HepG2 (cell line): ENCODE measurements at regions not wholly inside any gene's neighbourhood (a gene's known extent, or its start where the extent isn't known, plus 50 kb on each side); places are given as distances from the start of the nearest gene placed in this dataset.

Experiments
- ATAC-seq: fragments of 200-7000 bp; cut with Tn5 transposase; 3 replicates; pipeline ENCODE4 v1.9.1; 2020; ENCODE audit warnings: mild to moderate bottlenecking, moderate library complexity
- BruUV-seq: library from RNA; stranded (reverse); fragments of 400-500 nt; replicated peaks from 2 replicates; lab custom pipeline; 2021; lab: Mats Ljungman, UMichigan
- CTCF ChIA-PET: fragments of 300-600 bp; formaldehyde crosslinking; extraction: SDS; loops from one replicate; lab custom pipeline; 2021; ENCODE audit warnings: low total read pairs, inconsistent platforms, low intra/inter-chr PET ratio; lab: Yijun Ruan, JAX
- POLR2A ChIA-PET: fragments of 350-600 bp; sonication (Branson Sonifier 250); formaldehyde crosslinking; loops from one replicate; lab custom pipeline; 2020; ENCODE audit warnings: antibody characterized with exemption, inconsistent platforms; lab: Yijun Ruan, JAX
- DNase-seq: peaks from one replicate; pipeline ENCODE4 v3.0.0-alpha.2; 2015; ENCODE audit warnings: low spot score
- FAIRE-seq: peaks from 3 replicates; lab custom pipeline; 2011; peaks lifted over from hg19 to GRCh38; lab: Jason Lieb, UNC
- H2AFZ ChIP-seq: one replicate; pipeline ENCODE4 v1.6.1; 2011; ENCODE audit warnings: low read length, inconsistent platforms
- H3K27ac ChIP-seq: fragments of 300-600 bp; 3 replicates; pipeline ENCODE4 v1.8.0; 2011; ENCODE audit warnings: mixed run types, mild to moderate bottlenecking, mixed read lengths, low read length, inconsistent platforms; ENCODE audit not compliant: insufficient read depth; ENCODE audit errors: extremely low read length
- H3K27me3 ChIP-seq, 2 experiments: fragments of 200-600 bp in 1 of 2; 2 replicates in 1 of 2; 3 replicates in 1 of 2; pipeline versions ENCODE4 v1.6.0 to v1.8.0; 2011; ENCODE audit warnings: low read length in 2 of 2, mild to moderate bottlenecking in 2 of 2, moderate library complexity in 2 of 2, inconsistent platforms in 1 of 2; ENCODE audit not compliant: insufficient read depth in 2 of 2, control insufficient read depth in 1 of 2
- H3K36me3 ChIP-seq, 2 experiments: fragments of 200-600 bp in 1 of 2; replicated peaks in 1 of 2; 2 replicates in 1 of 2; 3 replicates in 1 of 2; pipeline versions ENCODE4 v1.5.1 to v1.8.0; 2011; ENCODE audit warnings: low read length in 2 of 2, inconsistent platforms in 1 of 2; ENCODE audit not compliant: insufficient read depth in 2 of 2, control insufficient read depth in 1 of 2
- H3K4me1 ChIP-seq: 2 replicates; pipeline ENCODE4 v1.5.1; 2012; ENCODE audit warnings: low read length, inconsistent platforms; ENCODE audit not compliant: insufficient read depth
- H3K4me2 ChIP-seq: 2 replicates; pipeline ENCODE4 v1.6.0; 2011; ENCODE audit warnings: low read depth, low read length, inconsistent platforms
- H3K4me3 ChIP-seq, 3 experiments: fragments of 200-600 bp in 1 of 3; sonication (generic), shearing (Covaris generic) in 1 of 3; replicated peaks in 1 of 3; 2 replicates each; pipeline ENCODE4 v1.5.1; 2011 to 2016; ENCODE audit warnings: low read length in 3 of 3, inconsistent platforms in 2 of 3, low read depth in 2 of 3, mild to moderate bottlenecking in 2 of 3, control low read depth in 1 of 3, mixed read lengths in 1 of 3; ENCODE audit not compliant: insufficient read depth in 1 of 3
- H3K79me2 ChIP-seq: one replicate; pipeline ENCODE4 v1.6.1; 2011; ENCODE audit warnings: low read length, inconsistent platforms; ENCODE audit not compliant: insufficient read depth
- H3K9ac ChIP-seq: 2 replicates; pipeline ENCODE4 v1.6.0; 2011; ENCODE audit warnings: mild to moderate bottlenecking, low read depth, low read length, inconsistent platforms; ENCODE audit not compliant: insufficient read depth
- H3K9me3 ChIP-seq: 2 replicates; pipeline ENCODE4 v1.5.1; 2012; ENCODE audit warnings: mild to moderate bottlenecking, low read length
- H4K20me1 ChIP-seq: 2 replicates; pipeline ENCODE4 v1.6.0; 2011; ENCODE audit warnings: inconsistent platforms, mild to moderate bottlenecking, low read length, moderate library complexity; ENCODE audit not compliant: insufficient read depth
- FOSL1 ChIP-seq: sonication (generic); formaldehyde crosslinking; IDR thresholded peaks from 2 replicates; pipeline ENCODE4 v1.9.0; 2021; ENCODE audit warnings: missing genetic modification reagents, borderline replicate concordance
- FOXP4 ChIP-seq: sonication (generic); formaldehyde crosslinking; IDR thresholded peaks from 2 replicates; pipeline ENCODE4 v1.4.0; 2020; ENCODE audit warnings: missing genetic modification reagents
- NRL ChIP-seq: sonication (generic); formaldehyde crosslinking; IDR thresholded peaks from 2 replicates; pipeline ENCODE4 v1.5.0; 2020; ENCODE audit warnings: missing genetic modification reagents, mild to moderate bottlenecking, moderate library complexity, borderline replicate concordance
- RARG ChIP-seq: sonication (generic); formaldehyde crosslinking; IDR thresholded peaks from 2 replicates; pipeline ENCODE4 v1.4.0; 2020; ENCODE audit warnings: low read depth, mild to moderate bottlenecking, missing genetic modification reagents
- SMARCE1 ChIP-seq: fragments of 450-650 bp; IDR thresholded peaks from 2 replicates; pipeline ENCODE4 v1.6.1; 2017; ENCODE audit warnings: borderline replicate concordance
- TAF15 ChIP-seq: fragments of 200-400 bp; formaldehyde crosslinking; IDR thresholded peaks from one replicate; pipeline ENCODE4 v1.6.1; 2018; ENCODE audit warnings: mild to moderate bottlenecking, low read depth, low read length; ENCODE audit not compliant: poor library complexity, severe bottlenecking
- ZFAT ChIP-seq: sonication (generic); formaldehyde crosslinking; conservative IDR thresholded peaks from 2 replicates; pipeline ENCODE4 v1.8.1; 2023; ENCODE audit warnings: missing genetic modification reagents, inconsistent platforms
- ZNF326 ChIP-seq: sonication (generic); formaldehyde crosslinking; IDR thresholded peaks from 2 replicates; pipeline ENCODE4 v1.4.0; 2020; ENCODE audit warnings: missing genetic modification reagents, borderline replicate concordance
- ZNF776 ChIP-seq: sonication (generic); formaldehyde crosslinking; IDR thresholded peaks from 2 replicates; pipeline ENCODE4 v1.4.0; 2020; ENCODE audit warnings: mild to moderate bottlenecking, missing genetic modification reagents
- ZSCAN29 ChIP-seq: sonication (generic); formaldehyde crosslinking; conservative IDR thresholded peaks from 2 replicates; pipeline ENCODE4 v1.4.0; 2020; ENCODE audit warnings: mild to moderate bottlenecking, missing genetic modification reagents
- WGBS: methylation state at CpG from one replicate; pipeline ENCODE4 v1.1.6; 2017; ENCODE audit warnings: low lambda C conversion rate; 5-methylcytosine and 5-hydroxymethylcytosine counted together
- in situ Hi-C: cut with HindIII; loops from 2 replicates; pipeline ENCODE4 v1.10.0; 2017; ENCODE audit warnings: low pct_unique_long_range_greater_than_20kb; ENCODE audit not compliant: extremely low pct_ligation_motif_present
- intact Hi-C: fragments of 100-400 bp; cut with micrococcal nuclease; formaldehyde crosslinking; loops from one replicate; pipeline ENCODE4 v1.10.0; 2022; ENCODE audit not compliant: unreplicated experiment
- TF ChIP-seq, protein P1 (sequence below): sonication (generic); formaldehyde crosslinking; IDR thresholded peaks from 2 replicates; pipeline ENCODE4 v1.5.0; 2020; ENCODE audit warnings: missing genetic modification reagents
- TF ChIP-seq, protein P2 (sequence below): sonication (generic); formaldehyde crosslinking; IDR thresholded peaks from 2 replicates; pipeline ENCODE4 v1.4.0; 2020; ENCODE audit warnings: mild to moderate bottlenecking, low read depth, missing genetic modification reagents
- TF ChIP-seq, protein P3 (sequence below): sonication (generic); formaldehyde crosslinking; conservative IDR thresholded peaks from 2 replicates; pipeline ENCODE4 v1.8.1; 2023; ENCODE audit warnings: missing genetic modification reagents

DNA sequence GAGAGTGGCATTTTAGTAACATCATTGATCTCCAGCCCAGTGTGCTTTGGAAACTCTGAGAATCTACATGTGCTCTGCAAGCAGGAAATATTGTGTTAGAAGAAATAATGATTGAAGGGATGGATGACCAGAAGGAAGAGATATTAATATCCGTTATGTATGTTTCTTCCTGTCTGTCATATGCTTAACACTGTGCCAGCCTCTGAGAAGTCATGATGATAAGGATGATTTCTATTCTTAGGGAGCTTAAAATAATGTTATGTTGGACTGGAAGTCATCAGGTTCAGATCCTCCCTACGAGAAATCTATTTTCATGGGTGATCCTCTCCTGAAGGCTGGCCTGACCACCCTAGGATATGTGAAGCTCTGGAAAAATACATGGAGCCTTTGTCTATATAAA is 192.4 kb upstream of the GORAB start (continued):
- TF ChIP-seq, protein P1, sequence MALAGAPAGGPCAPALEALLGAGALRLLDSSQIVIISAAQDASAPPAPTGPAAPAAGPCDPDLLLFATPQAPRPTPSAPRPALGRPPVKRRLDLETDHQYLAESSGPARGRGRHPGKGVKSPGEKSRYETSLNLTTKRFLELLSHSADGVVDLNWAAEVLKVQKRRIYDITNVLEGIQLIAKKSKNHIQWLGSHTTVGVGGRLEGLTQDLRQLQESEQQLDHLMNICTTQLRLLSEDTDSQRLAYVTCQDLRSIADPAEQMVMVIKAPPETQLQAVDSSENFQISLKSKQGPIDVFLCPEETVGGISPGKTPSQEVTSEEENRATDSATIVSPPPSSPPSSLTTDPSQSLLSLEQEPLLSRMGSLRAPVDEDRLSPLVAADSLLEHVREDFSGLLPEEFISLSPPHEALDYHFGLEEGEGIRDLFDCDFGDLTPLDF (CRISPR knock-in tag): no peak
- TF ChIP-seq RARG (CRISPR knock-in tag): no peak
- no peak for TF ChIP-seq ZNF326
- TF ChIP-seq ZFAT (CRISPR knock-in tag): no peak
- TF ChIP-seq, protein P2, sequence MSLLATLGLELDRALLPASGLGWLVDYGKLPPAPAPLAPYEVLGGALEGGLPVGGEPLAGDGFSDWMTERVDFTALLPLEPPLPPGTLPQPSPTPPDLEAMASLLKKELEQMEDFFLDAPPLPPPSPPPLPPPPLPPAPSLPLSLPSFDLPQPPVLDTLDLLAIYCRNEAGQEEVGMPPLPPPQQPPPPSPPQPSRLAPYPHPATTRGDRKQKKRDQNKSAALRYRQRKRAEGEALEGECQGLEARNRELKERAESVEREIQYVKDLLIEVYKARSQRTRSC: no peak

- in situ Hi-C loops (no loop called here), intact Hi-C loops (no loop called here)
- no peaks in the 10 kb centered on the region for H4K20me1 ChIP-seq
- WGBS: 5% methylated on average over 2 of the region's 2 CpGs
- no peaks in the 10 kb centered on the region for H3K79me2 ChIP-seq
- FAIRE-seq (no peak), DNase-seq (no peak), ATAC-seq (no peak)
- H3K4me3 ChIP-seq: no peak overlapping the region
- H3K36me3 ChIP-seq: no peaks in the 10 kb centered on the region
- H3K9me3 ChIP-seq: no peaks in the 10 kb centered on the region
- H3K4me2 ChIP-seq: no peak overlapping the region
- TF ChIP-seq FOSL1 (CRISPR knock-in tag): no peak
- TF ChIP-seq SMARCE1: no peak
- TF ChIP-seq TAF15: no peak
- TF ChIP-seq, protein P3, sequence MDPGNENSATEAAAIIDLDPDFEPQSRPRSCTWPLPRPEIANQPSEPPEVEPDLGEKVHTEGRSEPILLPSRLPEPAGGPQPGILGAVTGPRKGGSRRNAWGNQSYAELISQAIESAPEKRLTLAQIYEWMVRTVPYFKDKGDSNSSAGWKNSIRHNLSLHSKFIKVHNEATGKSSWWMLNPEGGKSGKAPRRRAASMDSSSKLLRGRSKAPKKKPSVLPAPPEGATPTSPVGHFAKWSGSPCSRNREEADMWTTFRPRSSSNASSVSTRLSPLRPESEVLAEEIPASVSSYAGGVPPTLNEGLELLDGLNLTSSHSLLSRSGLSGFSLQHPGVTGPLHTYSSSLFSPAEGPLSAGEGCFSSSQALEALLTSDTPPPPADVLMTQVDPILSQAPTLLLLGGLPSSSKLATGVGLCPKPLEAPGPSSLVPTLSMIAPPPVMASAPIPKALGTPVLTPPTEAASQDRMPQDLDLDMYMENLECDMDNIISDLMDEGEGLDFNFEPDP: no peak
- TF ChIP-seq FOXP4 (CRISPR knock-in tag): no peak
- no peak for TF ChIP-seq NRL (CRISPR knock-in tag)
- no peak for TF ChIP-seq ZSCAN29
- TF ChIP-seq ZNF776 (CRISPR knock-in tag): no peak
- no TSS peak for BruUV-seq
- CTCF ChIA-PET: no interaction called here
- POLR2A ChIA-PET: no interaction called here
- no peak overlapping the region for H3K9ac ChIP-seq
- H2AFZ ChIP-seq: no peak overlapping the region
- H3K27ac ChIP-seq: no peak overlapping the region
- H3K27me3 ChIP-seq: no peaks in the 10 kb centered on the region
- H3K4me1 ChIP-seq: no peaks in the 10 kb centered on the region
Measured at GRCh38 chr1:170340308-170340707, 191.7 kb upstream of the GORAB start.
